ENCODE measurements at regions not wholly inside any gene's neighbourhood (a gene's known extent, or its start where the extent isn't known, plus 50 kb on each side); places are given as distances from the start of the nearest gene placed in this dataset.
"Not testable (repeated sequence)": the region's sequence is repeated elsewhere in the genome, so short reads cannot be mapped to it uniquely, and the experiment has no call there.

- no peak overlapping the region for H3K4me2 ChIP-seq (ENCODE audit: insufficient read depth, low read length)
- no peaks in the 10 kb centered on the region for H3K4me1 ChIP-seq (ENCODE audit: control insufficient read depth, extremely low read depth, insufficient read depth, low read length)
- ChIA-PET CTCF (interaction anchor here (1.3 to 2.7 kb wide), 3 partner anchors 15 to 31 kb away, joined by 3 to 6 read pairs (median 4); no protein-coding TSS in a partner anchor), POLR2A (no interaction called here)
- BruUV-seq (replicated peaks): no TSS peak
- no peaks in the 10 kb centered on the region for H3K9me1 ChIP-seq (replicated peaks; ENCODE audit: control insufficient read depth, extremely low read depth, insufficient read depth, low read length)
- no peak overlapping the region for H3K9ac ChIP-seq (replicated peaks; ENCODE audit: extremely low read depth, insufficient read depth, low read length)
- no peaks in the 10 kb centered on the region for H3K9me3 ChIP-seq (replicated peaks; ENCODE audit: control insufficient read depth, insufficient read depth, low read length)
- H3K79me2 ChIP-seq (ENCODE audit: control insufficient read depth, insufficient read depth, low read length): no peaks in the 10 kb centered on the region
- FAIRE-seq (no peak), DNase-seq (ENCODE audit: low read depth, low spot score) (no peak)
- no peak overlapping the region for H2AFZ ChIP-seq (ENCODE audit: low read depth, low read length)
- dilution Hi-C loops (cut with MboI; ENCODE audit: extremely low pct_ligation_motif_present, low sequenced_read_pairs): no loop called here
- TF ChIP-seq POLR2AphosphoS5 (IDR thresholded peaks at IDR 0.05; ENCODE audit: insufficient read depth, low read depth, low read length) (no peak), MAX (IDR thresholded peaks at IDR 0.05; ENCODE audit: insufficient read depth, insufficient read length) (no peak), POLR2A (IDR thresholded peaks at IDR 0.05; ENCODE audit: low read depth, low read length) (no peak), JUN (IDR thresholded peaks at IDR 0.05; ENCODE audit: borderline replicate concordance, insufficient read depth, insufficient read length, low read depth) (no peak), FOS (IDR thresholded peaks at IDR 0.05; ENCODE audit: borderline replicate concordance, insufficient read depth, low read length) (no peak), EZH2 (IDR thresholded peaks at IDR 0.05; ENCODE audit: borderline replicate concordance, low read depth, low read length, severe bottlenecking) (no peak), GATA2 (IDR thresholded peaks at IDR 0.05; ENCODE audit: insufficient read depth, insufficient read length, low read depth, low read length) (no peak), MYC (IDR thresholded peaks at IDR 0.05; ENCODE audit: low read depth, low read length) (no peak), CTCF (IDR thresholded peaks at IDR 0.05; ENCODE audit: extremely low read depth in 1 of 2, insufficient read depth in 1 of 2, low read depth in 1 of 2, low read length in 2 of 2) (no peak)
- intact Hi-C loops (cut with micrococcal nuclease): no loop called here
- no peaks in the 10 kb centered on the region for H4K20me1 ChIP-seq (replicated peaks; ENCODE audit: control insufficient read depth, extremely low read depth, insufficient read depth, low read length)
- H3K4me3 ChIP-seq (replicated peaks in 1 of 3; ENCODE audit: insufficient read depth in 1 of 3, low read depth in 1 of 3, low read length in 3 of 3): no peak overlapping the region
- no peaks in the 10 kb centered on the region for H3K36me3 ChIP-seq (ENCODE audit: control insufficient read depth in 2 of 2, extremely low read depth in 1 of 2, insufficient read depth in 2 of 2, low read length in 2 of 2)
- H3K27ac ChIP-seq (ENCODE audit: insufficient read depth, low read depth, low read length): no peak overlapping the region
- H3K27me3 ChIP-seq (ENCODE audit: control insufficient read depth in 2 of 2, insufficient read depth in 2 of 2, low read length in 2 of 2): peaks cover 3 to 4% of the 10 kb centered on the region in 2 experiments
These were observed 86.1 kb downstream of the TTC6 start for GRCh38 chr14:37681486-37681885.

GRCh38 chr14:37692680-37693079 is 97.3 kb downstream of the TTC6 start:
- FAIRE-seq; H3K9me1 ChIP-seq (replicated peaks; ENCODE audit: control insufficient read depth, extremely low read depth, insufficient read depth, low read length); dilution Hi-C loops (cut with MboI; ENCODE audit: extremely low pct_ligation_motif_present, low sequenced_read_pairs); H3K4me2 ChIP-seq (ENCODE audit: insufficient read depth, low read length); intact Hi-C loops (cut with micrococcal nuclease); H4K20me1 ChIP-seq (replicated peaks; ENCODE audit: control insufficient read depth, extremely low read depth, insufficient read depth, low read length); DNase-seq (ENCODE audit: low read depth, low spot score); H3K9ac ChIP-seq (replicated peaks; ENCODE audit: extremely low read depth, insufficient read depth, low read length); H3K79me2 ChIP-seq (ENCODE audit: control insufficient read depth, insufficient read depth, low read length); POLR2A ChIA-PET; H3K4me1 ChIP-seq (ENCODE audit: control insufficient read depth, extremely low read depth, insufficient read depth, low read length); H3K9me3 ChIP-seq (replicated peaks; ENCODE audit: control insufficient read depth, insufficient read depth, low read length); CTCF ChIA-PET; H3K4me3 ChIP-seq (replicated peaks in 1 of 3; ENCODE audit: insufficient read depth in 1 of 3, low read depth in 1 of 3, low read length in 3 of 3); H3K36me3 ChIP-seq (ENCODE audit: control insufficient read depth in 2 of 2, extremely low read depth in 1 of 2, insufficient read depth in 2 of 2, low read length in 2 of 2); BruUV-seq (replicated peaks); H3K27ac ChIP-seq (ENCODE audit: insufficient read depth, low read depth, low read length); H3K27me3 ChIP-seq (ENCODE audit: control insufficient read depth in 2 of 2, insufficient read depth in 2 of 2, low read length in 2 of 2); H2AFZ ChIP-seq (ENCODE audit: low read depth, low read length): not testable (repeated sequence)

GRCh38 chr14:37693420-37693819 is 98.0 kb downstream of the TTC6 start:
- H3K4me2 ChIP-seq (ENCODE audit: insufficient read depth, low read length); dilution Hi-C loops (cut with MboI; ENCODE audit: extremely low pct_ligation_motif_present, low sequenced_read_pairs); intact Hi-C loops (cut with micrococcal nuclease): not testable (repeated sequence)

More at GRCh38 chr14:37693420-37693819, 98.0 kb downstream of the TTC6 start:
- DNase-seq (ENCODE audit: low read depth, low spot score); H3K9me1 ChIP-seq (replicated peaks; ENCODE audit: control insufficient read depth, extremely low read depth, insufficient read depth, low read length); H3K4me1 ChIP-seq (ENCODE audit: control insufficient read depth, extremely low read depth, insufficient read depth, low read length); H3K4me3 ChIP-seq (replicated peaks in 1 of 3; ENCODE audit: insufficient read depth in 1 of 3, low read depth in 1 of 3, low read length in 3 of 3); H3K79me2 ChIP-seq (ENCODE audit: control insufficient read depth, insufficient read depth, low read length); H4K20me1 ChIP-seq (replicated peaks; ENCODE audit: control insufficient read depth, extremely low read depth, insufficient read depth, low read length); POLR2A ChIA-PET; H3K27me3 ChIP-seq (ENCODE audit: control insufficient read depth in 2 of 2, insufficient read depth in 2 of 2, low read length in 2 of 2); H2AFZ ChIP-seq (ENCODE audit: low read depth, low read length); FAIRE-seq; H3K9ac ChIP-seq (replicated peaks; ENCODE audit: extremely low read depth, insufficient read depth, low read length); H3K27ac ChIP-seq (ENCODE audit: insufficient read depth, low read depth, low read length); H3K36me3 ChIP-seq (ENCODE audit: control insufficient read depth in 2 of 2, extremely low read depth in 1 of 2, insufficient read depth in 2 of 2, low read length in 2 of 2); CTCF ChIA-PET; BruUV-seq (replicated peaks); H3K9me3 ChIP-seq (replicated peaks; ENCODE audit: control insufficient read depth, insufficient read depth, low read length): not testable (repeated sequence)
